ENCODE measurements at regions not wholly inside any gene's neighbourhood (a gene's known extent, or its start where the extent isn't known, plus 50 kb on each side); places are given as distances from the start of the nearest gene placed in this dataset.
"Not testable (repeated sequence)": the region's sequence is repeated elsewhere in the genome, so short reads cannot be mapped to it uniquely, and the experiment has no call there.

DNA sequence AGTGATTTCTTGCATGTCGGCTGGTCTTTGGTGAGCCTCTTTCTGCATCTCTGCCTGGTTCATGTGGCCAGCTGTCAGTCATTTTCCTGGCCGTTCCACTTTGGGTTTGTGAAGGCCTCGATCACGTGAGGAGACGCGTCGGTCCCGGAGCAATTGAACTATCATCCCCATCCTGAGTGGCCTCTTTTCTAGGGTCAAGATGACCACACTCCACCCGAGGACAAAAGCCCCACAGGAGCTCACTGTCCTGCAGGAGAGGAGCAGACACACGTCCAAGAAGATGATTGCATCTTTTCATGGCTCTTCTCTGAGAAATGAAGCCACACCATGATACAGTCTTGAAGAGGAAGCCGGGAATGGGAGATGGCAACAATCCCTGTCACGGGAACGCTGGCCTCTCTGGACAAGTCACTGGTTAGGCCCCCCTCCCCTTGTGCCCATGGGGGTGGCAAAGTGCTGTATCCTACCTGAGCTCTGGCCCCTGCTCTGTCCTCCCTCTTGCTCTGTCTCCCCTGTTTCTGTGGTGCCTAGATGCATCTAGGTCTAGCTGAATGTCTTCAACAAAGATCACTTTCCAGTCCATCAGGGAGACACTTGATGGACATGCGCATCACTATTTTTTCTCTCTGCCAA lies 291.4 kb upstream of the ZNF337 start:
- H3K27me3 ChIP-seq (ENCODE audit: control insufficient read depth in 4 of 4, insufficient read depth in 4 of 4, low read length in 3 of 4); H3K9me3 ChIP-seq (ENCODE audit: control insufficient read depth in 4 of 4, low read length in 3 of 4); H3K9ac ChIP-seq (ENCODE audit: low read depth in 1 of 2, low read length in 2 of 2); H3K27ac ChIP-seq (ENCODE audit: low read depth in 1 of 2, low read length in 2 of 2); DNase-seq (ENCODE audit: low spot score); H3K4me1 ChIP-seq (ENCODE audit: control insufficient read depth in 4 of 4, insufficient read depth in 4 of 4, low read length in 3 of 4); H3K4me3 ChIP-seq (ENCODE audit: low read depth in 1 of 3, low read length in 3 of 3); H3K36me3 ChIP-seq (ENCODE audit: control insufficient read depth in 4 of 4, insufficient read depth in 3 of 4, low read depth in 1 of 4, low read length in 3 of 4): not testable (repeated sequence)
- WGBS: 92% methylated on average over 14 of the region's 14 CpGs

DNA sequence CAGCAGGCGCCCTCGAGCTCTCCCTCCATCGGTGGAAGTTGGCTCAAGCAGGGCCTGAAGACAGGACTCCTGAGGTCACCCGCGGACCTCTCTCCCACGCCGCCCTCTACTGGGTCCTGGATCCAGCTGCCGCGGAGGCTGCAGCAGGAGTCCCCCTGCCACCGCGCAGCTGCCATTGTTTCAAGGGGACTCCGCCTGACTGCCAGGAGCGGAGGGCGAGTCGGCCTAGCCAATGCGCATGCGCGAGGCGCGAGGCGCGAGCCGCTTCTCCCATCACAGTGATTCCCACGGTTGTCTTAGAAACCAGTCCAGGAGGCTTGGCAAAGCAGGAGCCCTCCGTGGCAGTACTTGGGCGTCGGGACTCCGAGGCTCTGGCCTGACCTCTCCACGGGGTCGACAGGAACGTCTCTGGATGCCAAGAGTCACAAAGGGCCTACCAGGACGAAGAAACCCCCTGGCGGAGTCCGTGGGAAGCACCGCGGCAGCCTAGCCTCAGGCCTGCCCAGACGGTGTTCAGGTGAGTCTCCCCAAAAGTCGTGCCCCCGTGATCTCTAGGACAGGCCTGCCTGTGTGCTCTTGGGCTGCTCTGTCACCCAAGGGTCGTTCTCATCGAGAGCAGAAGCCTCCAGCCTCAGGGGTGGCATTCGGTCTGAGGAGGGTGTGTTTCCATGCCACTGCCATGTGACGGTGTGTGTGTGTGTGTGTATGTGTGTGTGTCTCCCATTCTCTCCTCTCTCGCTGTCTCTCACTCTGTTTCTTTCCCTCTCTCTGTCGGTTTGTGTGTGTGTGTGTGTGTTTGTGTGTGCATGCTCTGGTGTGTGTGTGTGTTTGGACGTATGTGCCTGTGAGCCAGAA lies 290.6 kb upstream of the ZNF337 start:
- Histone ChIP-seq H3K27me3 (ENCODE audit: control insufficient read depth in 4 of 4, insufficient read depth in 4 of 4, low read length in 3 of 4) (no peaks in the 10 kb centered on the region), H3K9me3 (ENCODE audit: control insufficient read depth in 4 of 4, low read length in 3 of 4) (no peaks in the 10 kb centered on the region), H3K4me3 (ENCODE audit: low read depth in 1 of 3, low read length in 3 of 3) (peak overlapping the region in 2 of 3 donors; percentile 8 to 23), H3K4me1 (ENCODE audit: control insufficient read depth in 4 of 4, insufficient read depth in 4 of 4, low read length in 3 of 4) (peaks cover 0 to 4% (median 4%) of the 10 kb centered on the region in 4 donors), H3K9ac (ENCODE audit: low read depth in 1 of 2, low read length in 2 of 2) (no peak overlapping the region), H3K36me3 (ENCODE audit: control insufficient read depth in 4 of 4, insufficient read depth in 3 of 4, low read depth in 1 of 4, low read length in 3 of 4) (no peaks in the 10 kb centered on the region), H3K27ac (ENCODE audit: low read depth in 1 of 2, low read length in 2 of 2) (no peak overlapping the region)
- DNase-seq (ENCODE audit: low spot score): peak; percentile 42
- 23% methylated on average over 46 of the region's 46 CpGs for WGBS
- TF ChIP-seq RXRA (IDR thresholded peaks at IDR 0.05): no peak
- TF ChIP-seq, protein P1, sequence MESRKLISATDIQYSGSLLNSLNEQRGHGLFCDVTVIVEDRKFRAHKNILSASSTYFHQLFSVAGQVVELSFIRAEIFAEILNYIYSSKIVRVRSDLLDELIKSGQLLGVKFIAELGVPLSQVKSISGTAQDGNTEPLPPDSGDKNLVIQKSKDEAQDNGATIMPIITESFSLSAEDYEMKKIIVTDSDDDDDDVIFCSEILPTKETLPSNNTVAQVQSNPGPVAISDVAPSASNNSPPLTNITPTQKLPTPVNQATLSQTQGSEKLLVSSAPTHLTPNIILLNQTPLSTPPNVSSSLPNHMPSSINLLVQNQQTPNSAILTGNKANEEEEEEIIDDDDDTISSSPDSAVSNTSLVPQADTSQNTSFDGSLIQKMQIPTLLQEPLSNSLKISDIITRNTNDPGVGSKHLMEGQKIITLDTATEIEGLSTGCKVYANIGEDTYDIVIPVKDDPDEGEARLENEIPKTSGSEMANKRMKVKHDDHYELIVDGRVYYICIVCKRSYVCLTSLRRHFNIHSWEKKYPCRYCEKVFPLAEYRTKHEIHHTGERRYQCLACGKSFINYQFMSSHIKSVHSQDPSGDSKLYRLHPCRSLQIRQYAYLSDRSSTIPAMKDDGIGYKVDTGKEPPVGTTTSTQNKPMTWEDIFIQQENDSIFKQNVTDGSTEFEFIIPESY (IDR thresholded peaks at IDR 0.05): no peak
- TF ChIP-seq, protein P2, sequence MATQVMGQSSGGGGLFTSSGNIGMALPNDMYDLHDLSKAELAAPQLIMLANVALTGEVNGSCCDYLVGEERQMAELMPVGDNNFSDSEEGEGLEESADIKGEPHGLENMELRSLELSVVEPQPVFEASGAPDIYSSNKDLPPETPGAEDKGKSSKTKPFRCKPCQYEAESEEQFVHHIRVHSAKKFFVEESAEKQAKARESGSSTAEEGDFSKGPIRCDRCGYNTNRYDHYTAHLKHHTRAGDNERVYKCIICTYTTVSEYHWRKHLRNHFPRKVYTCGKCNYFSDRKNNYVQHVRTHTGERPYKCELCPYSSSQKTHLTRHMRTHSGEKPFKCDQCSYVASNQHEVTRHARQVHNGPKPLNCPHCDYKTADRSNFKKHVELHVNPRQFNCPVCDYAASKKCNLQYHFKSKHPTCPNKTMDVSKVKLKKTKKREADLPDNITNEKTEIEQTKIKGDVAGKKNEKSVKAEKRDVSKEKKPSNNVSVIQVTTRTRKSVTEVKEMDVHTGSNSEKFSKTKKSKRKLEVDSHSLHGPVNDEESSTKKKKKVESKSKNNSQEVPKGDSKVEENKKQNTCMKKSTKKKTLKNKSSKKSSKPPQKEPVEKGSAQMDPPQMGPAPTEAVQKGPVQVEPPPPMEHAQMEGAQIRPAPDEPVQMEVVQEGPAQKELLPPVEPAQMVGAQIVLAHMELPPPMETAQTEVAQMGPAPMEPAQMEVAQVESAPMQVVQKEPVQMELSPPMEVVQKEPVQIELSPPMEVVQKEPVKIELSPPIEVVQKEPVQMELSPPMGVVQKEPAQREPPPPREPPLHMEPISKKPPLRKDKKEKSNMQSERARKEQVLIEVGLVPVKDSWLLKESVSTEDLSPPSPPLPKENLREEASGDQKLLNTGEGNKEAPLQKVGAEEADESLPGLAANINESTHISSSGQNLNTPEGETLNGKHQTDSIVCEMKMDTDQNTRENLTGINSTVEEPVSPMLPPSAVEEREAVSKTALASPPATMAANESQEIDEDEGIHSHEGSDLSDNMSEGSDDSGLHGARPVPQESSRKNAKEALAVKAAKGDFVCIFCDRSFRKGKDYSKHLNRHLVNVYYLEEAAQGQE (IDR thresholded peaks at IDR 0.05): no peak
- TF ChIP-seq, protein P3, sequence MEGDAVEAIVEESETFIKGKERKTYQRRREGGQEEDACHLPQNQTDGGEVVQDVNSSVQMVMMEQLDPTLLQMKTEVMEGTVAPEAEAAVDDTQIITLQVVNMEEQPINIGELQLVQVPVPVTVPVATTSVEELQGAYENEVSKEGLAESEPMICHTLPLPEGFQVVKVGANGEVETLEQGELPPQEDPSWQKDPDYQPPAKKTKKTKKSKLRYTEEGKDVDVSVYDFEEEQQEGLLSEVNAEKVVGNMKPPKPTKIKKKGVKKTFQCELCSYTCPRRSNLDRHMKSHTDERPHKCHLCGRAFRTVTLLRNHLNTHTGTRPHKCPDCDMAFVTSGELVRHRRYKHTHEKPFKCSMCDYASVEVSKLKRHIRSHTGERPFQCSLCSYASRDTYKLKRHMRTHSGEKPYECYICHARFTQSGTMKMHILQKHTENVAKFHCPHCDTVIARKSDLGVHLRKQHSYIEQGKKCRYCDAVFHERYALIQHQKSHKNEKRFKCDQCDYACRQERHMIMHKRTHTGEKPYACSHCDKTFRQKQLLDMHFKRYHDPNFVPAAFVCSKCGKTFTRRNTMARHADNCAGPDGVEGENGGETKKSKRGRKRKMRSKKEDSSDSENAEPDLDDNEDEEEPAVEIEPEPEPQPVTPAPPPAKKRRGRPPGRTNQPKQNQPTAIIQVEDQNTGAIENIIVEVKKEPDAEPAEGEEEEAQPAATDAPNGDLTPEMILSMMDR (IDR thresholded peaks at IDR 0.05; ENCODE audit: low read depth, low read length, missing input control): peak; percentile 26
- TF ChIP-seq RAD21 (IDR thresholded peaks at IDR 0.05): peak in 1 of 2 donors; percentile 28

DNA sequence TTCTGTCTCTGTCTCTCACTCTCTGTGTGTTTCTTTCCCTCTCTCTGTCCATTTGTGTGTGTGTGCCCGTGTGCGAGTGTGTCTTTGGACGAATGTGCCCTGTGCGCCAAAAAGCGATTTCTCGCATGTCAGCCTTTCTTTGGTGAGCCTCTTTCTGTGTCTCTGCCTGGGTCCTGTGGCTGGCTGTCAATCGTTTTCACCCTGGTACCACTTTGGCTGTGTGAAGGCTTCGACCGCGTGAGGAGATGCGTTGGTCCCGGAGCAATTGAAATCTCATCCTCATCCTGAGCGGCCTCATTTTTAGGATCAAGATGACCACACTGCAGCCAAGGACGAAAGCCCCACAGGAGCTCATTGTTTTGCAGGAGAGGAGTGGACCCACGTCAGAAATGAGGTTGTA lies 288.9 kb upstream of the ZNF337 start:
- no peak overlapping the region for H3K27ac ChIP-seq (ENCODE audit: low read depth in 1 of 2, low read length in 2 of 2)
- TF ChIP-seq HNF4A (conservative IDR thresholded peaks at IDR 0.05) (no peak), RXRA (IDR thresholded peaks at IDR 0.05) (no peak), GABPA (IDR thresholded peaks at IDR 0.05 in 1 of 2, conservative IDR thresholded peaks at IDR 0.05 in 1 of 2) (no peak)
- TF ChIP-seq, protein P1 (IDR thresholded peaks at IDR 0.05): no peak
- H3K4me3 ChIP-seq (ENCODE audit: low read depth in 1 of 3, low read length in 3 of 3): no peak overlapping the region
- peaks cover 0 to 4% (median 4%) of the 10 kb centered on the region in 4 donors for H3K4me1 ChIP-seq (ENCODE audit: control insufficient read depth in 4 of 4, insufficient read depth in 4 of 4, low read length in 3 of 4)
- H3K27me3 ChIP-seq (ENCODE audit: control insufficient read depth in 4 of 4, insufficient read depth in 4 of 4, low read length in 3 of 4): no peaks in the 10 kb centered on the region
- DNase-seq (ENCODE audit: low spot score): no peak
- H3K9me3 ChIP-seq (ENCODE audit: control insufficient read depth in 4 of 4, low read length in 3 of 4): no peaks in the 10 kb centered on the region
- WGBS: 90% methylated on average over 15 of the region's 15 CpGs
- H3K9ac ChIP-seq (ENCODE audit: low read depth in 1 of 2, low read length in 2 of 2): no peak overlapping the region
- no peaks in the 10 kb centered on the region for H3K36me3 ChIP-seq (ENCODE audit: control insufficient read depth in 4 of 4, insufficient read depth in 3 of 4, low read depth in 1 of 4, low read length in 3 of 4)
